Stimulated activated CD4-positive, alpha-beta T cell treated with anti-CD3 and anti-CD28 coated beads, Interleukin-4, amount 100 ng/mL, for 48 hours (primary cell): ENCODE measurements at regions not wholly inside any gene's neighbourhood (a gene's known extent, or its start where the extent isn't known, plus 50 kb on each side); places are given as distances from the start of the nearest gene placed in this dataset.

Experiments used
- DNase-seq, 2 donors: peaks; one replicate each; pipeline ENCODE4 v3.0.0-alpha.2; 2020; ENCODE audit warnings: low read depth in 2 of 2

- DNase-seq: no peak
These were observed 104.1 kb upstream of the ZNF507 start for GRCh38 chr19:32241306-32241705.

DNA sequence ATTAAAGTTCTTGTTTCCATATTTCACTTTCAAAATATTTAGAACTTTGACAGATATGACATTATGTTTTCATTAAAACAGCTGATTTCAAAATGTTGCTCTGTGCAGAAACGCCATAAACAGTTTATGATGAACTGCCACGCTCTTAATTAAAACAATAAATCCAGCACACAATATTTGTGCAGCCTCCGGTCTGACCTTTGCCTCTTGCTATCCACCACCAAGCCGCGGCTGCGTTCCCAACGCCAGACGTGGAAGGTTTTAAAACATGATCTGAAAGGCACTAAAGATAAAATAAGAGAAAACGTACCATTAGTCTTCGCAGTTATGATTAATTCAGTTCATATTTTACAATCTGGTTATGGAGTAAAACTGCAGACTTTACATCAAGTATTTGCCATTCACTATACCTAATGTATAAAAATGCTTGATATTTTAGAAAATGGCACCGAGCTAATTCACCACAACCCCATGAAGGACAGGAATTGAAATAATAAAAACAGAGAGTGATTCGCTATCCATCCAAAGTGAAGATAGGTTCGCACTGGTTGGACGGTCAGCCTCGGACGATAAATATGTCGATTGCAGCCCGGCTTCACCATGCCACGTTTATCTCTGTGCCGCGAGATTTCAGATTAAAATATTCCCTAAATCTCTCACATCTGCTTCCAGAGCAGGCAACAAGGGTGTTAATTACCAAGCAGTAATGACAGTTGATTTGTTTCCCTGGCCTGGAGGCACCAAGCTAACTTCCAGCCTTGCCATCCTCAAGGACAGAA is 103.3 kb upstream of the ZNF507 start:
- no peak for DNase-seq

DNA sequence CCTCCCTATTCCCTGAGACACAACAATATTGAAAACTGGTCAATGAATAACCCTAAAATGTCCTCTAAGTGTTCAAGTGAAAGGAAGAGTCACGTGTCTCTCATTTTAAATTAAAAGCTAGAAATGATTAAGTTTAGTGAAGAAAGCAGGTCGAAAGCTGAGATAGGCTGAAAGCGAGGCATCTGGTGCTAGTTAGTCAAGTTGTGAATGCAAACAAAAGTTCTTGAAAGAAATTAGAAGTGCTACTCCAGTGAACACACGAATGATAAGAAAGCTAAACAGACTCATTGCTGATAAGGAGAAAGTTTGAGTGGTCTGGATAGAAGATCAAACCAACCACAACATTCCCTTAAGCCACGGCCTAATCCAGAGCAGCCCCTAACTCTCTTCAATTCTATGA is 99.4 kb upstream of the ZNF507 start:
- DNase-seq: no peak

DNA sequence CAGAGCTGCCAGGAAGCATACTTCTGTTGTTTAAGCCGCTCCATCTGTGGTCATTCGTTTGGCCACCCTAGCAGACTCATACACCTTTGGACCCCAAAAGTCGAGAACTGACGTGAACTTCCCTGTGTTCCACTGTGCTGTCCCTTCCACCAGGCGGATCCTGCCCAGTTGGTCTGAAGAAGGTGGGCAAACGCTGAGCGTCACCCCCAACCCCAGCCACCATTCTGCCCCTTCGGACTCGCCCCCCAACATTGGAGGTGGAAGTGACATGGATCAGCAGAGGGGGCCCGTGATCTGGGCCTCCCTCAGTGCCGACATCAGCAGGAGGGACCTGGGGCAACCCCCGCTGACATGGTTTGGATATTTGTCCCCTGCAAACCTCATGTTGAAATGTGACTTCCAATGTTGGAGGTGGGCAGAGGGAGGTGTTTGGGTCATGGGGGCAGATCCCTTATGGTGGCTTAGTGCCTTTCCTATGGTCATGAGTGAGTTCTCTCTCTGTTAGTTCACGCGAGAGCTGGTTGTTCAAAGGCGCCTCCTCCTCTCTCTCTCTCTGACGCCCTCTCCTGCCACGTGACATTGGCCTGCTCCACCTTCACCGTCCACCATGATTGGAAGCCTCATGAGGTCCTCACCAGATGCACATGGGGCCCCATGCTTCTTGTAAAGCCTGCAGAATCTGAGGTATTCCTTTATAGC is 93.6 kb upstream of the ZNF507 start:
- no peak for DNase-seq

DNA sequence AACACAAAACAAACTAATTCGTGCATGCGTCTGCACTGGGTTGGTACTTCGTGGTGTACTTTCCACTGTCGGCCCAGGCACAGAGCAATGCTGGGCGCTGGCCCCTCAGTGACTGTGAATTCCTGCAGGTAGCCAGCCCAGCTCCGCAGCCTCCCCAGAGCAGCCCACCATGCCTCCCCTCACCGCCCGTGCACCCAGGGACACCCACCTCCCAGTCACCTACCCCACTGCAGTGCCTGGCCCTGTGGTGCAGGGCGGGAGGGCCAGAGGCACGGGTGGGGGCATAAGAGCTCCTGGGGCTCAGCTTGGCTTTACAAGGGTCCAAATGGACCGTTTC is 93.1 kb upstream of the ZNF507 start:
- no peak for DNase-seq

GRCh38 chr19:32253683-32254508 is 91.5 kb upstream of the ZNF507 start:
- no peak for DNase-seq

DNA sequence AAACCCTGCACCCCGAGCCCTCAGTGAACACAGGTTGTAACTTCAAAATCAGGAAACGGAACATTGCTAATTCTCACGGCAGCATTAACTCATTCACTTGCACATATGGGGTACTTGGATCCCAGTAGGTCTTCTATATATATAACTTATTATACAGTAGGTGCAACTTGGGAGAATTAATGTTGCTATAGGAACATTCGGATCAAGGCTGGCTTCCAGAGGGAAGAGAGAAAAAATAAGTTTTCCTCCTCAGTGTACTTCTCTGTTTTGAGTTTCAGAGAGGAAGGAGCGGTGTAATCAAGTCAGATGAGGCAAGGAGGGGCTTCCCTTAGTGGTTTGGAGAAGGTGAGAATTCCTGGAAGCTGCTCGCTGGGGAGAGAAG is 90.9 kb upstream of the ZNF507 start:
- DNase-seq: no peak

- no peak for DNase-seq
These were observed 89.7 kb upstream of the ZNF507 start for GRCh38 chr19:32255536-32256295.

DNA sequence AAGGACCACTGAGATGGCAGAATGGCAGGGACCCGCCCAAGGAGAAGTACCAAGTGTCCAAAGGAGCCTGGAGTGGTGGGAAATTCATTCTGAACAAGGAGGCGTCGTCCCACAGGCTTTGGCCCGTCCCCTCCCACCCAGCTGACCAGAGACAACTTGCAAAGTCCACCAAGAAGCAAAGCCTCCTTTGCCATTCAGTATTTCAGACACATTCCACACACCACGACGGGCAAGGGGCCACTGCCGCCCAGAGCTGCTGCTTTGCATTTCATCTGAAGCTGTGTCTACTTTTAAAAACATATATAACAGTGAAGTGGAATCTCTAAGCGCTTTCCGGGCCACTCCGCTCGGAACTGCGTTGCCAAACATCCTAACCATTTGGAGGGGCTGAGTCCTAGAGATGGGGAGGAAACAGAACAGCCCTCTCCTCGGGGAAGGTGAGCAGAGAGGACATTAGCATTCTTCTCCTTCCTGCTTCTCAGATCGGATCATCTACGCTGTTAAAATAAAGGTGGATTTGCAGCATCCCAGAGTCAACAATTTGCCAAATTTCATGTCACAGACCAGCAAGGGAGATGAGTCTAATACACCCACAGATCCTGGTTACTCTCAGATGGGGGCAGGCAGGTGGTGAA is 89.0 kb upstream of the ZNF507 start:
- DNase-seq: no peak

DNA sequence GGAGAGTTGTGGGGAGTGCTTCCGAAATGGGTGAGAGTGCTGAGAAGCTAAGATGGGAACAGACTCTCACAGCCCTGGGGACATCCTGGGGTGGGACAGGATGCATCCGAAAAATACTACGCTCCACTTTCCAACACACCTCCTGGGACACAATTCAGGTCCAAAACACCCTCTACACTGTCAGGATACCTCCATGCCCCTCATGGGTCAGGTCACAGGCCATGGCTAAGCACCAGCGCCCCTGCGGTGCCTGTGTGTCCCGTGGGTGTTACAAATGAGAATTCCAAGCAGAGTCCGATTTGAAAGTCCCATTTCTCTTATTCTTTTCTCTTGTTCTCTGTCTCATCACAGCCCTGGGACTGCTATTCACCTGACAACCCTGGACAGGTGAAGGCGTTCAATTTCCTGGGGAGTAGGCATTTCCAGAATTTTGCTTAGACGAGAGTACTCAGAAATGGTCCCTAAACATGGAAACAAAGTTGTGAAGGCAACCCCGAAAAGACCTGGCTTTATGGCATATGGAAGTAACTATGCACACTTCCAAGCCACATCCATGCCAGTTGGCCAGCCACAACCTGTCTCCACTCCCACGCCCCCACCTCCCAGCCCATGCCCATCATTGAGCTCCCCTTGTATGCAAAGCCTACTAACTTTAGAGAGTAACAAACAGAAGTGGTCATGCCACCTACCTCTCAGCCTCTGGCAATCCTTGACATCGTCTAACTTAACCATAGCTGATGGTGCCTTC is 87.9 kb upstream of the ZNF507 start:
- no peak for DNase-seq

DNA sequence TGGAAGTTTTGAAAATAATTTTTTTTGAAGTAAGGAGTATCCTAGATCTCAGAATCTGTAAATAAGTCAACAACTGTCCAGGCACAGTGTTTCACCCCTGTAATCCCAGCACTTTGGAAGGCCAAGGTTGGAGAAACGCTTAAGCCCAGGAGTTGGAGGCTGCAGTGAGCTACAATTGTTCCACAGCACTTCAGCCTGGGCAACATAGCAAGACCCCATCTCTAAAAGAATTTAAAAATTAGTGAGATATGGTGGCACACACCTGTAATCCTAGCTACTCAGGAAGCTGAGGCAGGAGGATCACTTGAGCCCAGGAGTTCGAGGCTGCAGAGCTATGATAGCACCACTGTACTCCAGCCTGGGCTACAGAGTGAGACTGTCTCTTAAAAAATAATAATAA is 87.2 kb upstream of the ZNF507 start:
- no peak for DNase-seq

- DNase-seq: no peak
These were observed 80.8 kb upstream of the ZNF507 start for GRCh38 chr19:32264568-32264967.

GRCh38 chr19:32265995-32266394 is 79.4 kb upstream of the ZNF507 start:
- DNase-seq: no peak

DNA sequence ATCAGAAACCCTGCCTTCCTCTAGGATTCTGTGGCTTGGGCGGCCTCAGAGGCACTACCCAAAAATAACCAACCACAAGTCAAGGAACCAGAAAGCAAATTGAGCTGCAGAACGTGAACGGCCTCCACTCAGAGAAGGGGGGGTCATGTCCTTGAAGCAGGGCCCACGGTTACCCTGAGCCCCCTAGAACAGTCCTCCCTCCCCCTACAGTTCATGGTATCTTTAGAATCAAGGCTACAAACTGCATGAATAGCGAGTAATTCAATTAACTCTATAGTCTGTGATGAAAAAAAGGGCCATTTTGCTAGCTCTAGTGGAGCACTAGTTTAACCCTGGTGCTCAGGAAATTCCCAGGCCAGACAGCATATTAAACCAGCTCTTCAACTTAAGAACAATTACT is 79.0 kb upstream of the ZNF507 start:
- DNase-seq: no peak

DNA sequence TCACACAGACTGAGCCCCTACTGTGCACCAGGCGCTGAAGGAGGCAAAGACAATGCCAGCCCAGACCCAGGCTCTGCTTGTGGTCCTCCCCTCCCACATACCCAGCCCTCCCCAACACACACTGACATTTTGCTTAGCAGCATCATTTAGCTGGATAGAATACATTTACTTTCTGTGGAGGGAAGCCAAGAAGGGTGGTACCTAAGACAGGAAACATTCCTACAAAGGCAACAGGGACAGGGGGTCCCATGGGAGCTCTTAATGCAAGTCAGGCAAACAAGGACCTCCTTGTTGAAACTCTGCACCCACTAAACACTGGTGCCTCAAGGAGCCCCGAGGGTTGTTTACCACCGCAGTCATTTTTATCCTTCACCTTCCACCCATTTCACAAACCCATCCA is 77.0 kb upstream of the ZNF507 start:
- DNase-seq: no peak

DNA sequence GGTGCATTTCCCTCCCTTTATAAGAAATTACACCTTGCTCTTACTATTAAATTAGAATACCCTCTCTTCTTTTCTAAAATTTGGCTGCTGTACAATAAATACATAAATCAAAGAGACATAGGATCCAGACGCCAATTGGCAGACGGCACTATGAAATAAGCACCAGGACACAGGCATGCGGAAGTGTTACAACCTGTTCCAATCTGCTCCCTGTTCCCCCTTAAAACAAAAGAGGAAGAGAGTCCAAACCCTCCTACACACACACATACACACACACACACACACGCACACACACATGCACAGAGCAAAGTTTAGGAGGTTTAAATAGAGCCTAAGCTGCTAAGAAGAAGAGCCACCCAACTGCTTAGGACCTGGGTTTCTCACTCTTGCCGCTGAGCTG is 75.6 kb upstream of the ZNF507 start:
- DNase-seq: no peak

DNA sequence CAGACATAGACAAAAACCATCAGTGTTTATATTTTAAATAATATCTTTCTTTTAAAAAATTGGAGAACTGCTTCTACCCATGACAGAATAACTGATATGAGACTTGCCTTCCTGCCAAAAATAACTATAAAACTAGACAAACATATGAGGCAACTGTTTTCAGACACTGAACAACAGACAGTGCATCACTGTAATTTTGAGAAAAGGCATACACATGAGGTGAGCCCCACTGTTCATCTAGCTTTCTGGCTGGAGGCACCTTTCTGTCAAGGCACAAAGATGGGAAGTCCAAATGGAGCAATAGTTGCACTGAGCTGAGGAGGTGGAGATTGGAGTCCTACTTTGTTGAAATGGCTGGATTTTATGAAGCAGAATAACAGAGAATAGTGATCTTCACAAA is 71.9 kb upstream of the ZNF507 start:
- DNase-seq: no peak

DNA sequence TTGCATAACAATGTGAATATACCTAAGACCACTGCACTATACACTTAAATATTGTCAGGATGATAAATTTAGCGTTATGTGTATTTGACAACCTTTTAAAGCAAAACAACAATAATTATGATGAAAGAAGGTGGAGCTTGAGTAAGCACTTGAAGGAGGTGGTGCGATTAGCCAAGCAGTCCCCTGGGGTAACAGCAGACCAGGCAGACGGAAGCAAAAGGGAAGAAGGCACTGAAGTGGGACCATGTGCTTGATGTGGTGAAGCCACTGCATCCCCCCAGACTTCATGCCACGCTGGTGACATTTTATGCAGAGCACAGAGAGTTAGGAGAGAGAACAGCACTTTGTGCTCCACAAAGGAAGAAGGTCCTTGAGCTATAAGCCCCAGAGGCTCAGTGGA is 58.3 kb upstream of the ZNF507 start:
- no peak for DNase-seq

- DNase-seq: no peak
These were observed 57.6 kb upstream of the ZNF507 start for GRCh38 chr19:32287811-32288227.

- no peak for DNase-seq
These were observed 55.7 kb upstream of the ZNF507 start for GRCh38 chr19:32289566-32290210.
